ENCODE measurements at regions not wholly inside any gene's neighbourhood (a gene's known extent, or its start where the extent isn't known, plus 50 kb on each side); places are given as distances from the start of the nearest gene placed in this dataset.

DNA sequence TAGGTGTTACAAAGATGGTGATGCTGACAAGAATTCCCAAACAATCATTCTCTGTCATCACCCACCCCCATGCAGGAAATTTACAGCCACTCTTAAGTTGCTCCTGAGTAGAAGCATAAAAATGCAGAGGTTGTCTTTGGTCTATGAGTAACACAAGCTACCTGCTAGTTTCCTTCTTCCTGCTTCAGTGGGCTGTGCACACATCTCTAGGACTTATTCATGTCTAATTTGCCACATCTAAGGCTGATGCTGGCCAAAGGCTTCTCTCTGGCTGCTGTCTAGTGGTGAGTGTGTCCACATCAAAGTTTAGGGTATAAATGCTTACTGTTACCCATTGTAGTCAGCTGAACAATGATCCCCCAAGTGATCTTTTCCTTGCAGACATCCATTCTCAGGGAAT, 662.5 kb downstream of the TYW1 start:
- TF ChIP-seq, protein P1, sequence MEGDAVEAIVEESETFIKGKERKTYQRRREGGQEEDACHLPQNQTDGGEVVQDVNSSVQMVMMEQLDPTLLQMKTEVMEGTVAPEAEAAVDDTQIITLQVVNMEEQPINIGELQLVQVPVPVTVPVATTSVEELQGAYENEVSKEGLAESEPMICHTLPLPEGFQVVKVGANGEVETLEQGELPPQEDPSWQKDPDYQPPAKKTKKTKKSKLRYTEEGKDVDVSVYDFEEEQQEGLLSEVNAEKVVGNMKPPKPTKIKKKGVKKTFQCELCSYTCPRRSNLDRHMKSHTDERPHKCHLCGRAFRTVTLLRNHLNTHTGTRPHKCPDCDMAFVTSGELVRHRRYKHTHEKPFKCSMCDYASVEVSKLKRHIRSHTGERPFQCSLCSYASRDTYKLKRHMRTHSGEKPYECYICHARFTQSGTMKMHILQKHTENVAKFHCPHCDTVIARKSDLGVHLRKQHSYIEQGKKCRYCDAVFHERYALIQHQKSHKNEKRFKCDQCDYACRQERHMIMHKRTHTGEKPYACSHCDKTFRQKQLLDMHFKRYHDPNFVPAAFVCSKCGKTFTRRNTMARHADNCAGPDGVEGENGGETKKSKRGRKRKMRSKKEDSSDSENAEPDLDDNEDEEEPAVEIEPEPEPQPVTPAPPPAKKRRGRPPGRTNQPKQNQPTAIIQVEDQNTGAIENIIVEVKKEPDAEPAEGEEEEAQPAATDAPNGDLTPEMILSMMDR (IDR thresholded peaks at IDR 0.05; ENCODE audit: control extremely low read depth in 1 of 3, insufficient read depth in 1 of 3, low read depth in 1 of 3, low read length in 3 of 3), result no peak
- TF ChIP-seq HDAC6 (IDR thresholded peaks at IDR 0.05; ENCODE audit: low read depth, low read length) (no peak), RAD21 (IDR thresholded peaks at IDR 0.05 in 1 of 2, conservative IDR thresholded peaks at IDR 0.05 in 1 of 2; ENCODE audit: low read depth in 2 of 2, low read length in 2 of 2) (no peak)

All from H1 (cell line).